Inferior parietal cortex (tissue), 1 donor: ENCODE measurements at regions not wholly inside any gene's neighbourhood (a gene's known extent, or its start where the extent isn't known, plus 50 kb on each side); places are given as distances from the start of the nearest gene placed in this dataset.

Experiments used
- DNase-seq: peaks from one replicate; pipeline ENCODE4 v3.0.0-alpha.2; 2016; ENCODE audit errors: extremely low spot score

GRCh38 chr7:38002689-38003088 is 82.2 kb downstream of the EPDR1 start:
- DNase-seq, result no peak

- DNase-seq, result no peak
These were observed 86.1 kb downstream of the EPDR1 start for GRCh38 chr7:38006559-38006958.

DNA sequence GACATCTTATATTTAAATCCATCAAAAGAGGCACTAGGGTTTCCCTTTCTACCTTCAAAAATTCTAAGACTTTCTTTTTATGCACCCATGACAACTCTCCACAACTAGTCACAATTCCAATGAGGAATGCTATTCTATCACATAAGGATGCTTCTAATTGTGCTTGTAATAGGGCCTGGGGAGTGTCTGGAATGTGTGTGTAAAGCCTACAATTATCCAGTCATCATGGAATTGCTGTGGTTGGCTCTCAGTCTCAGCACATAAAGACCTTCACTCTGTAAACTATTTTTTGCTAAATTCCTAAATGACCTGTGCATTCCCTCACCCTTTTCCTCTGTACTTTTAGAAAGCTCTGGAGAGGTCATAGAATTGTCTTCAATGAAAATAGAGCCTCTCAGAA is 86.7 kb downstream of the EPDR1 start:
- DNase-seq, result no peak

DNA sequence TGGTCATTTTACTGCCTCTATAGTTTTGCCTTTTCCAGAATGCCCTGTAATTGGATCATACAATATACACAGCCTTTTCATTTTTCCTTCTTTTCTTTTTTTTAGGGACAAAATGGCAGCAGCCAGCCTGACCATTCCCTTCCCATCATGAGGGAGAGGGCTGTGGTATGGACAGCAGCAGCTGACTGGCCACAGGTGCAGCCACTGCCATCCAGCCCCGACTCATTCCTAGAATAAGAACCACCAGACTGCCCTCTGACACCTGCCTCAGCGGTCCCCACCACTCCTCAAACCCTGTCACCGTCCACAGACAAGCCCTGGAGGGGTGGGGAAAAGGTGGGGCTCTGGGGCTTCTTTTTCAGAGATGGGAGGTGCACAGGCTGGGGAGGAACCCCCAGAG is 92.8 kb downstream of the EPDR1 start:
- no peak for DNase-seq

DNA sequence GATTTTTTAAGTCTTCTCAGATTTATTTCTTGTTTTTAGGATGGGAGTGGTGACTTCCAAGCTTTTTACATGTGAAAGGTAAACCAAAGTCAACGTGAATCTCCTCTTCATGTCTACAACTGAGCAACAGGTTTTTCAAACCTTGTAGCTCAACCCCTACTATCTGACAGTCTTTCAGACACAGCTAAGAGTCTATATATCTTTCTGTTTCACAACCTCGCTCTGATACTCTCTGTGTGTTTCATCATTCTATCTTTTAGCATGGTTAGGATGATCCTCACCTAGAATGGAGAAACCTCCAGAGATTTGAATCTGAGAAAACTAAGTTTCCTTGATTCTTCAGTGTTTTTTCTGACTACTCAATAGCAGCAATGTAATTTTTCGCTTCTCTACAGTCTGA is 96.1 kb downstream of the EPDR1 start:
- DNase-seq, result no peak

GRCh38 chr7:38017320-38017719 is 96.9 kb downstream of the EPDR1 start:
- DNase-seq, result no peak

DNA sequence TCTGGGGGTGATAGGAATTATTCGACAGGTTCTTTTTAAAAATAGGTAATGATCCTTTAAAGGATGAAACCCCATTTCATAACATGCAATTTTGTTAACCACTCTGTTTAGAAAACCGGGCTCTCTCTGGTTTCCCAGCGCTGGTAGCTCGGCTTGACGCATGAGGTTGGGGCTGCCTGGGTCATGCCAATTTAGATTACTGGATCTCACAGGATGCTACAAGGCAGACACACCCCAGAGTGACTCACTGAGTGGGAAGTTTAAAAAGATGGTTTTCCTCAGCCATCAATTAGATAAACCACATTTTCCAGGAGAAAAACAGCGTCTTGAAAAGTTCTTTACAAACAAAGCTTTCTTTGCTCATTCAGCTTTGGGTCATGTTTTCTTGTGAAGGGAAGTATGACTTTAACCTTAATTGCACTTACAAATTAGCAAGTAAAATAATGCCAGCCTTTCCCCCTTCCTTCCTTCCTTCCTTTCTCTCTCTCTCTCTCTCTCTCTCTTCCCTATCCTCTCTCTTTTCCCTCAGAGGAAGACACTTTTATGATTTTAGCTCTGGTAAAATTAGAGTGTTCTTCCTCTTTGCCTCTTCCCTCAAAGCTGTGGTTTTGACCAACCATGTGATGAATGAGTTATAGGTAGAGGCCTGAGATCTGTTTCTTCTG is 99.8 kb downstream of the EPDR1 start:
- DNase-seq, result no peak

- DNase-seq, result no peak
These were observed 101.5 kb downstream of the EPDR1 start for GRCh38 chr7:38021892-38022291.

DNA sequence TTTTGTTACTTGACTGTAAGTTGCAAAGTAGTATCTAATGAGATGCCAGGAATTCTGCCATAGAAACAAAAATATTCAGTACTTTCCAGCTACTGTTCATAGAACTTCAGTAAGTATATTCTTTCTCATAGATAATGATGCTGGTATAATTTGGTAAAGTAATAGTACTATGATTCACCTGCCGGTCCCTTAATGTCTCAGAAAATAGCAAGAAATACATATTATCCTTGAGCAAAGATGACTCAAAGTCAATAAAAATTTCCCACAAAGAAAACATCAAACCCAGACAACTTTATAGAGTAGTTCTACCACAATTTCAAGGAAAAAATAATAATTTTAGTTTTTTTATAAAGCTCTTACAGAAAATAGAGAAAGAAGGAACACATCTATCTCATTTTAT is 105.4 kb downstream of the EPDR1 start:
- DNase-seq, result no peak

- no peak for DNase-seq
These were observed 107.5 kb downstream of the EPDR1 start for GRCh38 chr7:38027884-38028455.

- DNase-seq, result no peak
These were observed 113.8 kb downstream of the EPDR1 start for GRCh38 chr7:38034062-38034908.

DNA sequence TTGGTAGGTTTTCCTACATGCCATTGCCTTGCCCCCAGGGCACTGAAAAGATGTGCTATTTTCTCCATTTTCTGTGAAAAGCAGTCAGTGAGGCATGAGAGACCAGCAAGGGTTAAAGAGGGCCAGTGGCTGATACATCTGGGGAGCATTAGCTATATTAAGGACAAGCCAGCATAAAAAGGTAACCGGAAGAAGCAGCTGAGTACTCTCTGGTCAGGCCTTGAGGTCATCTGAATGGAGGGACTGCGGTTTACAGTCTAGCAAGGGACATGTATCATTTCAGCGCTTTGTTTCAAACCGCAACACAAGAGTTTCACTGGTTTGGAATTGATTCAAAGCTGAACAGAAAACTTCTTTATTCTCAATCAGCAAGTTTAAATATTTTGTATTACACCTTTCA is 120.4 kb downstream of the EPDR1 start:
- no peak for DNase-seq

DNA sequence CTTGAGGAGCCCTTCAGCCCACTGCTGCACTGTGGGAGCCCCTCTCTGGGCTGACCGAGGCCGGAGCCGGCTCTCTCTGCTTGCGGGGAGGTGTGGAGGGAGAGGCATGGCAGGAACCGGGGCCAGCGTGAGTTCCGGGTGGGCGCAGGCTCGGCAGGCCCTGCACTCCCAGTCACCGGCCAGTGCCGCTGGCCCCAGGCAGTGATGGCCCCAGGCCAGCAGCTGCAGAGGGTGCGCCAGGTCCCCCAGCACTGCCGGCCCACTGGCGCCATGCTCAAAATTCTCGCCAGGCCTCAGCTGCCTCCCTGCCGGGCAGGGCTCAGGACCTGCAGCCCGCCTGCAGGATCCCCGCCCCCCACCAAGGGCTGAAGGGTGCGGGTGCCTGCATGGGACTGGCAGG is 128.4 kb upstream of the STARD3NL start:
- no peak for DNase-seq

DNA sequence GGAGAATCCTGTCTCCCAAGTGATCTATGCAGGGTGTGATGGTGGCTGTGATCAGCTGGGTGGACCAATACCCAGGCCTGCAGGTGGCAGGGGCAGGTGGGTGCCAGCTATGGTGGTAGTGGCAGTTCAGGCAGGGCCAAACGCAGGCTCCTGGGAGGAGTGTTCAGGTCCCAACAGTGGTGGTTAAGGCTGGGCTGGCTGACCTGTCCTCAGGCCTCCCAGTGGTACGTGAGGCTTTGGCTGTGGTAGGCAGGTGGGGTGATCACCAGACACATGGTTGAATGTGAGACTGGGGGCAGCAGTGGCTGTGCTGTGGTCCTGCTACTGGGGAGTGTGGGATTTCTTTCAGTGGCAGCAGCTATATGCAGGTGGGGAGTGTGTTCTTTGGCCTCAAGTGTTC is 126.7 kb upstream of the STARD3NL start:
- DNase-seq, result no peak

DNA sequence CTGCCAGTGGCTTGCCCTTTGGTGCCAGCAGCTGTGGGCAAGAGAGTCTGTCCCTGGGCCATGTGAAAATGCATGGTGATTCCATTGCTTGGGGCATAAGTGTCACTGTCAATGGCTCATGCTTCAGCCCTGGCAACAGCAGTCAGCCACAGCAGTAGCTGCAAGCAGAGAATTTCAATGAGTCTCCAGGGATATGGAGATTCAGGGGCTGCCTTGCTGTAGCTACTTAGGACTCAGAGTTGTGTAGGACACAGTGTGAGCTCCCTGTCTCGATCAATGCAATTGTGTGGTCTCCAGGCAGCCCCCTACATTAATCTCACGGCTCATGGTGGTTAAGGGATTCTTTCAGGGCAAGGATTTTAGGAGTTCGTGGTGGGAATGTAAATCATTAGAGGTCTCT is 126.3 kb upstream of the STARD3NL start:
- no peak for DNase-seq

DNA sequence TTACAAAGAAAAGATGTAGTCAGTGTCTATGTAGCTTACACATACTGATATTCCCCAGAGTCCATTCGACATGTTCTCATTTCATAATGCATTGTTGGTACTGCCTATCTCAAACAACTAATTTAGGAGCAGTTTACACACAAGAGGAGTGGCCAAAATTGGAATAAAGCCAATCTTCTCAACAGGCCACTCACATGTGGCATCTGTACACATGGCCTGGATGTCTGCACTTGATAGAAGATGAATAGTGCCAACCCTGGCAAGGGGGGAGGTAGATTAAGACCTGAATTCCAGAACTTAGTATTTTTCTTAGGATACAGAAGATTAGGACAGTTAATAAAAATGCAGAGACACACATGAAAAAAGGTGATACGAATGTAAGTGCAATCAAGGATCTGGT is 125.3 kb upstream of the STARD3NL start:
- DNase-seq, result no peak

DNA sequence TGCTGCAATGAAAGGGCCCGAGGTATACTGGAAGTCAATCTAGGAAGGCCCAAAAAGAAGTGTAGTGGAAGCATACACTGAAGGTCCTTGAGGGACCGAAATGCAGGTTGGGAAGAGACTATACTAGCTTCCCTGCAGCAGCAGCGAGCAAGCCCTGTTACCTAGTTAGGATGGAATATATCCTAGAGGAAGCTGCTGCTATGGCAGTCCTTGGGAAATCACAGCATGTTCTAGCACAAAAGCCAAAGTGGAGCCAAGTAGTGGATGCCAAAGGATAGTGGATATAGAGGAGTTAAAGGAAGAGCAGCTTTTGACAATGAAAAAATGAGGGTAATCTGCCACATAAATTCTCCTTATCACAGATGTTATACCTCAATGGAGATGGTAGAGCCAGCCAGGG is 123.8 kb upstream of the STARD3NL start:
- DNase-seq, result no peak

DNA sequence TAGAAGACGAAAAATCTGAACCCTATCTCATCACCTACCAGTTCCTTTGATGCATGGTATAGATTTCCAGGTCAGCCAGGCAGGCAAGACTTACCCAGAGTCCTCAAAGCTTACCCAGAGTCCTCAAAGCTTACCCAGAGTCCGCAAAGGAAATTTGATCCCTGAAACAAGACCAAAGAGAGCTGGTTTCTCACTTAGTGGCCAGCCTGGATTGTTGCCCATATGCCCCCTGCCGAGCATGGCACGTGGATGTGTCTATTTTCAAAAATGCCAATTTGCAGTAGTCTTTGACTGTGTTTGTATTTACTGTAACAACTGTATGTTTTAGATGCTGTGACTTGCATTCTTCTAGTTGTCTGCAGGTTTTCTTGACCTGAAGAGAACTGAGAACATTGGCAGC is 120.2 kb upstream of the STARD3NL start:
- DNase-seq, result no peak

DNA sequence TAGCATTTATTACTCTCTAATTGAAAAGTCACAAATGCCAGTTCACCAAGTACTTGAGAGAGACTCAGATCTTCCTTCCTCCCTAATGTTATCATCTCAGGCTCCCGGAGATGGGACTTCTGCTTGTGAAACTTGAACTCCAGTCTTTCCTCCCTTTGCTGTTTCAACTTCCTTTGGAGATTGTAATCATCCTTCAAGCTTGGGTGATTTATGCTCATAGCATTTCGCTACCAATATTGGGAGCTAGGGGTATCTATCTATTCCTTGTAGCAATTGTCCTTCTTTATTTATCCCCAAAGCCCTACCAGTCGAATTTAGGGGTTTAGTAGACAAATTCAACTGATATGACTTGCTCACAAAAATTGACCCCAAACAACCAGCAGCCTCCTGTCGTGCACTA is 117.9 kb upstream of the STARD3NL start:
- DNase-seq, result no peak

DNA sequence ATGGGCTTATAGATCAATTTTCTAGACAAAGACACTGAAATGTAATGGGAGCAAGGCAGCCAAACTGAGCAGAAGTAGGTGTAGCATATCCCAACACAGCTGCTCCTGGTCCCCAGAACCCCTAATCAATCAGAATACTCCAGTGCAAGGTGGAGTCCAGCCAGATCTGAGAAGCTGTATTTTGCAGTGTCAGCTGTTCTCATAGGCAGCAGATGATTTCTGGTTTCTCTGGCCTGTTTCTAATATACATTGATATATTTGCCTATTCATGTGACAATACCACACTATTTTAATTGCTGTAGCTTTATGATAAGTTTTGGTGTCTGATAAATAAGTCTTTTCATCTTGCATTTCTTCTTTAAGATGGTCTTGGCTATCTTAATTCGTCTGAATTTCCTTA is 117.4 kb upstream of the STARD3NL start:
- no peak for DNase-seq

- DNase-seq, result no peak
These were observed 111.7 kb upstream of the STARD3NL start for GRCh38 chr7:38066391-38066790.

- DNase-seq, result no peak
These were observed 109.6 kb upstream of the STARD3NL start for GRCh38 chr7:38068461-38068860.

DNA sequence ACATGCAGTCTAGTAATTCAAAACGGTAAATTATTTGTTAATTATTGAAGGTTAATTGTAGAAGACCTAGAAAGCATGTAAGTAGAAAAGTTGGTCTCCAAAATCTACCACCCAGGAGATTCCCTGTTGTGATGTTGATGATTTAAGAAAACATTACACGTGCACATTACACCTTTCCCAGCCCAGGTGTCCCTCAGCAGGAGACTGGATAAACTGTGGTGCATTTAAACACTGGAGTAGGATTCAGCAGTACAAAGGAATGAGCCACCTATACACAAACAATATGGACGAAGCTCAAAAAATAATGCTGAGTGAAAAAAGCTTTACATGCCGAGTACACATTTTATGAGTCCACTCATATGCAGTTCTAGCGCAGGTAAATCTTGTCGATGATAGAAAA is 109.0 kb upstream of the STARD3NL start:
- no peak for DNase-seq
